Neural progenitor cell (in vitro differentiated cells): ENCODE measurements at regions not wholly inside any gene's neighbourhood (a gene's known extent, or its start where the extent isn't known, plus 50 kb on each side); places are given as distances from the start of the nearest gene placed in this dataset.

ENCODE experiments used
- DNase-seq: peaks from one replicate; pipeline ENCODE4 v3.0.0-alpha.2; 2016; ENCODE audit warnings: low spot score
- H2AFZ ChIP-seq: fragments of 200-600 bp; sonication (generic); replicated peaks from 2 replicates; pipeline ENCODE4 v1.6.1; 2016; ENCODE audit warnings: antibody characterized with exemption
- H3F3A ChIP-seq: fragments of 200-600 bp; sonication (generic); 2 replicates; pipeline ENCODE4 v1.6.1; 2016; ENCODE audit warnings: antibody characterized with exemption, low read depth
- H3K27ac ChIP-seq: fragments of 200-600 bp; sonication (generic); 2 replicates; pipeline ENCODE4 v1.5.1; 2016; ENCODE audit warnings: mild to moderate bottlenecking
- H3K27me3 ChIP-seq: fragments of 200-600 bp; sonication (generic); 2 replicates; pipeline ENCODE4 v1.6.1; 2016; ENCODE audit warnings: mild to moderate bottlenecking, moderate library complexity
- H3K36me3 ChIP-seq: fragments of 200-600 bp; sonication (generic); 2 replicates; pipeline ENCODE4 v1.5.1; 2016
- H3K4me1 ChIP-seq: fragments of 200-600 bp; sonication (generic); 2 replicates; pipeline ENCODE4 v1.6.1; 2016; ENCODE audit warnings: mixed run types
- H3K4me2 ChIP-seq: fragments of 200-600 bp; sonication (generic); 2 replicates; pipeline ENCODE4 v1.6.1; 2016
- H3K4me3 ChIP-seq: fragments of 200-600 bp; sonication (generic); 2 replicates; pipeline ENCODE4 v1.5.1; 2016
- H3K79me2 ChIP-seq: fragments of 200-600 bp; sonication (generic); 2 replicates; pipeline ENCODE4 v1.6.1; 2016; ENCODE audit warnings: low read depth
- H3K9ac ChIP-seq: fragments of 200-600 bp; sonication (generic); 2 replicates; pipeline ENCODE4 v1.6.1; 2016
- H3K9me3 ChIP-seq: fragments of 200-600 bp; sonication (generic); 2 replicates; pipeline ENCODE4 v1.5.1; 2016; ENCODE audit warnings: low read depth
- H4K20me1 ChIP-seq: fragments of 200-600 bp; sonication (generic); 2 replicates; pipeline ENCODE4 v1.6.1; 2016; ENCODE audit warnings: low read depth
- H3K27ac Mint-ChIP-seq: 3 replicates; pipeline ENCODE4 v1.8.0; 2021; ENCODE audit warnings: mixed read lengths
- H3K27me3 Mint-ChIP-seq: 2 replicates; pipeline ENCODE4 v1.8.0; 2022; ENCODE audit warnings: low read depth, mild to moderate bottlenecking, inconsistent platforms, moderate library complexity, mixed read lengths; ENCODE audit not compliant: insufficient read depth
- H3K36me3 Mint-ChIP-seq: 3 replicates; pipeline ENCODE4 v1.8.0; 2021; ENCODE audit warnings: mixed read lengths
- H3K4me1 Mint-ChIP-seq: 3 replicates; pipeline ENCODE4 v1.8.0; 2021; ENCODE audit warnings: mixed read lengths
- H3K4me3 Mint-ChIP-seq: 3 replicates; pipeline ENCODE4 v1.8.0; 2021; ENCODE audit warnings: mild to moderate bottlenecking, moderate library complexity, mixed read lengths
- H3K9me3 Mint-ChIP-seq: 3 replicates; pipeline ENCODE4 v1.8.0; 2020; ENCODE audit warnings: mixed read lengths
- CTCF ChIP-seq: fragments of 200-600 bp; sonication (generic); IDR thresholded peaks from 2 replicates; pipeline ENCODE4 v1.5.1; 2017; ENCODE audit warnings: antibody characterized with exemption, mild to moderate bottlenecking
- EZH2 ChIP-seq: fragments of 200-600 bp; sonication (generic); IDR thresholded peaks from 2 replicates; pipeline ENCODE4 v1.6.1; 2017; ENCODE audit warnings: antibody characterized with exemption, mild to moderate bottlenecking, moderate library complexity
- EZH2phosphoT487 ChIP-seq: fragments of 200-600 bp; sonication (generic); IDR thresholded peaks from 2 replicates; pipeline ENCODE4 v1.6.1; 2017; ENCODE audit warnings: antibody characterized with exemption

- H3K79me2 ChIP-seq, result no peaks in the 10 kb centered on the region
- no peaks in the 10 kb centered on the region for H3K27me3 ChIP-seq
- Mint-ChIP-seq H3K9me3 (peaks cover 2% of the 10 kb centered on the region), H3K4me3 (no peak overlapping the region), H3K36me3 (no peaks in the 10 kb centered on the region), H3K27me3 (no peaks in the 10 kb centered on the region), H3K27ac (no peak overlapping the region), H3K4me1 (peaks cover 5% of the 10 kb centered on the region)
- DNase-seq, result no peak
- H3F3A ChIP-seq, result no peaks in the 10 kb centered on the region
- H3K4me1 ChIP-seq, result no peaks in the 10 kb centered on the region
- H3K4me2 ChIP-seq, result no peak overlapping the region
- no peaks in the 10 kb centered on the region for H4K20me1 ChIP-seq
- TF ChIP-seq CTCF, result no peak
- no peak for TF ChIP-seq EZH2phosphoT487
- TF ChIP-seq EZH2, result no peak
- no peaks in the 10 kb centered on the region for H3K36me3 ChIP-seq
- no peak overlapping the region for H3K9ac ChIP-seq
- no peak overlapping the region for H3K27ac ChIP-seq
- no peaks in the 10 kb centered on the region for H3K9me3 ChIP-seq
- no peak overlapping the region for H2AFZ ChIP-seq
- H3K4me3 ChIP-seq, result no peak overlapping the region
Measured at GRCh38 chr5:89425062-89425461, 542.1 kb upstream of the MEF2C start.

GRCh38 chr5:89421035-89421434 lies 538.1 kb upstream of the MEF2C start:
- H3K27me3 Mint-ChIP-seq, result no peaks in the 10 kb centered on the region

GRCh38 chr5:89418407-89419085 lies 535.6 kb upstream of the MEF2C start:
- H3K36me3 Mint-ChIP-seq, result peaks cover 3% of the 10 kb centered on the region
- no peak overlapping the region for H3K27ac ChIP-seq
- H3K9me3 ChIP-seq, result no peaks in the 10 kb centered on the region
- no peaks in the 10 kb centered on the region for H3K27me3 ChIP-seq
- peaks cover 2% of the 10 kb centered on the region for H3K9me3 Mint-ChIP-seq
- H4K20me1 ChIP-seq, result no peaks in the 10 kb centered on the region
- no peak overlapping the region for H3K9ac ChIP-seq
- DNase-seq, result no peak
- no peaks in the 10 kb centered on the region for H3K36me3 ChIP-seq
- H3K4me1 ChIP-seq, result peaks cover 4% of the 10 kb centered on the region
- no peaks in the 10 kb centered on the region for H3F3A ChIP-seq
- TF ChIP-seq EZH2 (no peak), EZH2phosphoT487 (no peak), CTCF (no peak)
- no peak overlapping the region for H3K4me3 Mint-ChIP-seq
- no peaks in the 10 kb centered on the region for H3K27me3 Mint-ChIP-seq
- no peaks in the 10 kb centered on the region for H3K79me2 ChIP-seq
- no peak overlapping the region for H3K27ac Mint-ChIP-seq
- no peak overlapping the region for H3K4me3 ChIP-seq
- H3K4me1 Mint-ChIP-seq, result peaks cover 7% of the 10 kb centered on the region
- no peak overlapping the region for H2AFZ ChIP-seq
- H3K4me2 ChIP-seq, result no peak overlapping the region

More at GRCh38 chr5:89421035-89421434, 538.1 kb upstream of the MEF2C start:
- Histone ChIP-seq H2AFZ (no peak overlapping the region), H3K79me2 (no peaks in the 10 kb centered on the region), H3K4me2 (no peak overlapping the region), H3K27ac (no peak overlapping the region), H3K36me3 (no peaks in the 10 kb centered on the region), H3K9ac (no peak overlapping the region), H3K9me3 (no peaks in the 10 kb centered on the region), H4K20me1 (no peaks in the 10 kb centered on the region), H3K27me3 (no peaks in the 10 kb centered on the region), H3K4me3 (no peak overlapping the region), H3K4me1 (peaks cover 4% of the 10 kb centered on the region), H3F3A (no peaks in the 10 kb centered on the region)
- Mint-ChIP-seq H3K4me3 (no peak overlapping the region), H3K36me3 (peaks cover 3% of the 10 kb centered on the region), H3K27ac (no peak overlapping the region), H3K9me3 (peaks cover 2% of the 10 kb centered on the region), H3K4me1 (peaks cover 7% of the 10 kb centered on the region)
- DNase-seq, result no peak
- no peak for TF ChIP-seq EZH2phosphoT487
- TF ChIP-seq EZH2, result no peak
- TF ChIP-seq CTCF, result no peak
